Lung (tissue), 11 donors: ENCODE measurements at regions not wholly inside any gene's neighbourhood (a gene's known extent, or its start where the extent isn't known, plus 50 kb on each side); places are given as distances from the start of the nearest gene placed in this dataset.

Experiments
- ATAC-seq: fragments of 200-7000 bp; cut with Tn5 transposase; one replicate; pipeline ENCODE4 v1.9.1; 2020; ENCODE audit warnings: moderate number of reproducible peaks; ENCODE audit not compliant: insufficient read depth, low FRiP score
- DNase-seq, 3 donors: peaks; one replicate each; pipeline ENCODE4 v3.0.0-alpha.2; 2013 to 2017
- H3K27ac ChIP-seq, 2 donors: one replicate each; pipeline ENCODE4 v1.5.1; 2013; ENCODE audit warnings: mild to moderate bottlenecking in 2 of 2, moderate library complexity in 2 of 2, control low read depth in 1 of 2, inconsistent platforms in 1 of 2, low read depth in 1 of 2, low read length in 1 of 2
- H3K27me3 ChIP-seq, 3 donors: one replicate each; pipeline ENCODE4 v1.5.1; 2013; ENCODE audit warnings: low read length in 2 of 3; ENCODE audit not compliant: control insufficient read depth in 3 of 3, insufficient read depth in 3 of 3
- H3K36me3 ChIP-seq, 4 donors: one replicate each; pipeline ENCODE4 v1.5.1; 2013; ENCODE audit warnings: low read length in 4 of 4, mild to moderate bottlenecking in 1 of 4, moderate library complexity in 1 of 4; ENCODE audit not compliant: control insufficient read depth in 4 of 4, insufficient read depth in 4 of 4
- H3K4me1 ChIP-seq, 5 donors: one replicate each; pipeline ENCODE4 v1.5.1; 2013; ENCODE audit warnings: low read length in 5 of 5, mild to moderate bottlenecking in 2 of 5, moderate library complexity in 1 of 5; ENCODE audit not compliant: control insufficient read depth in 5 of 5, insufficient read depth in 5 of 5
- H3K4me3 ChIP-seq: one replicate; pipeline ENCODE4 v1.5.1; 2013; ENCODE audit warnings: mild to moderate bottlenecking, control low read depth, moderate library complexity
- H3K9ac ChIP-seq, 2 donors: one replicate each; pipeline ENCODE4 v1.5.1; 2013; ENCODE audit warnings: low read length in 2 of 2, control low read depth in 1 of 2; ENCODE audit not compliant: insufficient read depth in 1 of 2
- H3K9me3 ChIP-seq, 4 donors: one replicate each; pipeline ENCODE4 v1.5.1; 2013; ENCODE audit warnings: low read length in 3 of 4, mild to moderate bottlenecking in 1 of 4, moderate library complexity in 1 of 4; ENCODE audit not compliant: control insufficient read depth in 4 of 4, insufficient read depth in 3 of 4
- CTCF ChIP-seq: IDR thresholded peaks from 2 replicates; pipeline ENCODE4 v1.5.1; 2012; ENCODE audit warnings: mild to moderate bottlenecking; ENCODE audit errors: control extremely low read depth, extremely low read depth
- WGBS, 2 donors: extraction: QIAGEN DNeasy Blood & Tissue Kit; methylation state at CpG; one replicate each; pipeline ENCODE4 v1.1.7; 2013; 5-methylcytosine and 5-hydroxymethylcytosine counted together
- donor health status: control.
- donor health status: control.
- donor health status: Bipolar disorder and iron deficiency.
- donor health status: healthy.
- donor health status: DM: yes; HTN: yes; CAD: no.

- DNase-seq (no peak), ATAC-seq (no peak)
- Histone ChIP-seq H3K4me3 (no peak overlapping the region), H3K36me3 (no peaks in the 10 kb centered on the region), H3K27me3 (peaks cover 0 to 3% (median 0%) of the 10 kb centered on the region in 3 donors), H3K9me3 (no peaks in the 10 kb centered on the region), H3K27ac (no peak overlapping the region), H3K4me1 (no peaks in the 10 kb centered on the region), H3K9ac (no peak overlapping the region)
- 87 to 91% methylated on average over 9 of the region's 9 CpGs for WGBS, 2 donors
- no peak for TF ChIP-seq CTCF
These were observed 82.6 kb upstream of the GALNT2 start for GRCh38 chr1:229984310-229984991.

GRCh38 chr1:229984992-229985612 lies 81.9 kb upstream of the GALNT2 start:
- 90 to 95% methylated on average over 9 of the region's 9 CpGs for WGBS, 2 donors
- no peaks in the 10 kb centered on the region for H3K4me1 ChIP-seq
- ATAC-seq (no peak), DNase-seq (no peak)
- no peak overlapping the region for H3K4me3 ChIP-seq
- H3K27me3 ChIP-seq = peaks cover 0 to 3% (median 0%) of the 10 kb centered on the region in 3 donors
- no peak overlapping the region for H3K9ac ChIP-seq
- no peak for TF ChIP-seq CTCF
- no peak overlapping the region for H3K27ac ChIP-seq
- no peaks in the 10 kb centered on the region for H3K36me3 ChIP-seq
- no peaks in the 10 kb centered on the region for H3K9me3 ChIP-seq

GRCh38 chr1:229985613-229986010 lies 81.4 kb upstream of the GALNT2 start:
- Histone ChIP-seq H3K4me3 (no peak overlapping the region), H3K27ac (no peak overlapping the region), H3K9ac (no peak overlapping the region), H3K9me3 (peaks cover 0 to 2% (median 0%) of the 10 kb centered on the region in 4 donors), H3K4me1 (no peaks in the 10 kb centered on the region), H3K36me3 (no peaks in the 10 kb centered on the region), H3K27me3 (peaks cover 0 to 3% (median 0%) of the 10 kb centered on the region in 3 donors)
- no peak for TF ChIP-seq CTCF
- DNase-seq (no peak), ATAC-seq (no peak)
- WGBS, 2 donors = 63 to 67% methylated on average over 7 of the region's 7 CpGs
